Fibroblast of lung (primary cell): ENCODE measurements at regions not wholly inside any gene's neighbourhood (a gene's known extent, or its start where the extent isn't known, plus 50 kb on each side); places are given as distances from the start of the nearest gene placed in this dataset.

Source experiments
- CTCF ChIP-seq, 2 donors: IDR thresholded peaks in 1 of 2; conservative IDR thresholded peaks in 1 of 2; 1 replicate in 1 of 2; 2 replicates in 1 of 2; pipeline ENCODE4 v1.5.1; 2011 to 2012; ENCODE audit warnings: low read length in 2 of 2, control low read depth in 1 of 2, inconsistent platforms in 1 of 2, low read depth in 1 of 2, mild to moderate bottlenecking in 1 of 2
- EZH2 ChIP-seq: IDR thresholded peaks from 2 replicates; pipeline ENCODE4 v1.5.1; 2012; ENCODE audit warnings: low read length, control low read depth, mild to moderate bottlenecking; ENCODE audit errors: missing control alignments

- no peak for TF ChIP-seq CTCF (conservative IDR thresholded peaks at IDR 0.05 in 1 of 2, IDR thresholded peaks at IDR 0.05 in 1 of 2; ENCODE audit: low read depth in 1 of 2, low read length in 2 of 2)
- no peak for TF ChIP-seq EZH2
Observed at GRCh38 chr18:55073116-55073515, 113.9 kb upstream of the CCDC68 start.
